Endothelial cell of umbilical vein (primary cell): ENCODE measurements at regions not wholly inside any gene's neighbourhood (a gene's known extent, or its start where the extent isn't known, plus 50 kb on each side); places are given as distances from the start of the nearest gene placed in this dataset.

Source experiments
- BruUV-seq: library from RNA; stranded (reverse); fragments of 400-500 nt; replicated peaks from 2 replicates; lab custom pipeline; 2021; lab: Mats Ljungman, UMichigan
- CTCF ChIA-PET: fragments of 300-600, 350-600 bp; sonication (Branson Sonifier 250); formaldehyde crosslinking; loops from one replicate; lab custom pipeline; 2021; ENCODE audit warnings: antibody characterized with exemption, inconsistent platforms; lab: Charles Lee
- POLR2A ChIA-PET: fragments of 300-600, 350-600 bp; sonication (Branson Sonifier 250); formaldehyde crosslinking; loops from one replicate; lab custom pipeline; 2021; ENCODE audit warnings: antibody characterized with exemption, inconsistent platforms; lab: Charles Lee
- DNase-seq: peaks from one replicate; pipeline ENCODE4 v3.0.0-alpha.2; 2011; ENCODE audit warnings: low read depth, low spot score
- FAIRE-seq: peaks from 2 replicates; lab custom pipeline; 2011; peaks lifted over from hg19 to GRCh38; lab: Jason Lieb, UNC
- H2AFZ ChIP-seq: 2 replicates; pipeline ENCODE4 v1.6.0; 2012; ENCODE audit warnings: low read depth, low read length, control low read depth, inconsistent platforms
- H3K27ac ChIP-seq: 2 replicates; pipeline ENCODE4 v1.5.1; 2011; ENCODE audit warnings: low read depth, mild to moderate bottlenecking, control low read depth, low read length, moderate library complexity; ENCODE audit not compliant: insufficient read depth
- H3K27me3 ChIP-seq, 2 experiments: 2 replicates each; pipeline versions ENCODE4 v1.6.0 to v1.6.1; 2011; ENCODE audit warnings: low read length in 2 of 2, mixed read lengths in 1 of 2; ENCODE audit not compliant: control insufficient read depth in 2 of 2, insufficient read depth in 2 of 2
- H3K36me3 ChIP-seq, 2 experiments: 2 replicates in 1 of 2; 3 replicates in 1 of 2; pipeline ENCODE4 v1.5.1; 2011; ENCODE audit warnings: low read length in 2 of 2, mild to moderate bottlenecking in 1 of 2, moderate library complexity in 1 of 2; ENCODE audit not compliant: control insufficient read depth in 2 of 2, insufficient read depth in 2 of 2; ENCODE audit errors: extremely low read depth in 1 of 2
- H3K4me1 ChIP-seq: 3 replicates; pipeline ENCODE4 v1.5.1; 2011; ENCODE audit warnings: mild to moderate bottlenecking, low read length; ENCODE audit not compliant: control insufficient read depth, insufficient read depth; ENCODE audit errors: extremely low read depth
- H3K4me2 ChIP-seq: 2 replicates; pipeline ENCODE4 v1.6.1; 2011; ENCODE audit warnings: low read length, control low read depth, mixed read lengths; ENCODE audit not compliant: insufficient read depth
- H3K4me3 ChIP-seq, 3 experiments: fragments of 200-600 bp in 1 of 3; sonication (generic), shearing (Covaris generic) in 1 of 3; replicated peaks in 1 of 3; 2 replicates each; pipeline ENCODE4 v1.5.1; 2011 to 2016; ENCODE audit warnings: control low read depth in 3 of 3, low read length in 3 of 3, mild to moderate bottlenecking in 2 of 3, inconsistent platforms in 1 of 3, low read depth in 1 of 3, moderate library complexity in 1 of 3; ENCODE audit not compliant: insufficient read depth in 1 of 3
- H3K79me2 ChIP-seq: 2 replicates; pipeline ENCODE4 v1.6.0; 2012; ENCODE audit warnings: low read length, inconsistent platforms; ENCODE audit not compliant: control insufficient read depth, insufficient read depth
- H3K9ac ChIP-seq: replicated peaks from 2 replicates; pipeline ENCODE3; 2011; ENCODE audit warnings: low read length, control low read depth; ENCODE audit not compliant: insufficient read depth; ENCODE audit errors: extremely low read depth
- H3K9me1 ChIP-seq: replicated peaks from 3 replicates; pipeline ENCODE4 v1.6.0; 2011; ENCODE audit warnings: mild to moderate bottlenecking, low read length; ENCODE audit not compliant: control insufficient read depth, insufficient read depth; ENCODE audit errors: extremely low read depth
- H3K9me3 ChIP-seq: replicated peaks from 2 replicates; pipeline ENCODE4 v1.5.1; 2012; ENCODE audit warnings: low read length, inconsistent platforms; ENCODE audit not compliant: control insufficient read depth, insufficient read depth
- H4K20me1 ChIP-seq: replicated peaks from 2 replicates; pipeline ENCODE3; 2011; ENCODE audit warnings: mild to moderate bottlenecking, low read length; ENCODE audit not compliant: control insufficient read depth, insufficient read depth; ENCODE audit errors: extremely low read depth
- EZH2 ChIP-seq: IDR thresholded peaks from 2 replicates; pipeline ENCODE4 v1.6.1; 2012; ENCODE audit warnings: borderline replicate concordance, low read depth, mild to moderate bottlenecking, moderate library complexity, low read length, inconsistent platforms; ENCODE audit not compliant: severe bottlenecking
- FOS ChIP-seq: IDR thresholded peaks from 2 replicates; pipeline ENCODE4 v1.6.1; 2011; ENCODE audit warnings: mild to moderate bottlenecking, low read length, moderate library complexity, borderline replicate concordance; ENCODE audit not compliant: insufficient read depth
- GATA2 ChIP-seq: IDR thresholded peaks from 2 replicates; pipeline ENCODE4 v1.7.0; 2011; ENCODE audit warnings: low read depth, mild to moderate bottlenecking, moderate library complexity, mixed read lengths, low read length; ENCODE audit not compliant: insufficient read length, insufficient read depth
- JUN ChIP-seq: IDR thresholded peaks from 2 replicates; pipeline ENCODE4 v1.6.1; 2011; ENCODE audit warnings: borderline replicate concordance, low read depth; ENCODE audit not compliant: insufficient read length, insufficient read depth
- MYC ChIP-seq: IDR thresholded peaks from one replicate; pipeline ENCODE4 v1.6.1; 2011; ENCODE audit warnings: mild to moderate bottlenecking, low read depth, low read length
- POLR2A ChIP-seq: IDR thresholded peaks from 2 replicates; pipeline ENCODE4 v1.6.1; 2012; ENCODE audit warnings: low read depth, mild to moderate bottlenecking, control low read depth, low read length
- POLR2AphosphoS5 ChIP-seq: IDR thresholded peaks from 2 replicates; pipeline ENCODE4 v1.6.1; 2012; ENCODE audit warnings: low read depth, mild to moderate bottlenecking, control low read depth, low read length, moderate library complexity; ENCODE audit not compliant: insufficient read depth
- dilution Hi-C: fragments of 300-500 bp; cut with MboI; formaldehyde crosslinking; loops from one replicate; pipeline ENCODE4 v1.15.0; 2019; ENCODE audit warnings: low sequenced_read_pairs; ENCODE audit not compliant: extremely low pct_ligation_motif_present
- intact Hi-C: fragments of 100-400 bp; cut with micrococcal nuclease; formaldehyde crosslinking; loops from one replicate; pipeline ENCODE4 v1.10.0; 2022
- TF ChIP-seq, protein P1 (sequence below), 2 donors: IDR thresholded peaks; 1 replicate in 1 of 2; 2 replicates in 1 of 2; pipeline ENCODE4 v1.5.1; 2011; ENCODE audit warnings: low read length in 2 of 2, mild to moderate bottlenecking in 2 of 2, moderate library complexity in 2 of 2, control low read depth in 1 of 2, inconsistent platforms in 1 of 2, low read depth in 1 of 2; ENCODE audit not compliant: insufficient read depth in 1 of 2; ENCODE audit errors: extremely low read depth in 1 of 2
- TF ChIP-seq, protein P2 (sequence below): IDR thresholded peaks from 2 replicates; pipeline ENCODE4 v1.6.1; 2011; ENCODE audit not compliant: insufficient read depth, insufficient read length

DNA sequence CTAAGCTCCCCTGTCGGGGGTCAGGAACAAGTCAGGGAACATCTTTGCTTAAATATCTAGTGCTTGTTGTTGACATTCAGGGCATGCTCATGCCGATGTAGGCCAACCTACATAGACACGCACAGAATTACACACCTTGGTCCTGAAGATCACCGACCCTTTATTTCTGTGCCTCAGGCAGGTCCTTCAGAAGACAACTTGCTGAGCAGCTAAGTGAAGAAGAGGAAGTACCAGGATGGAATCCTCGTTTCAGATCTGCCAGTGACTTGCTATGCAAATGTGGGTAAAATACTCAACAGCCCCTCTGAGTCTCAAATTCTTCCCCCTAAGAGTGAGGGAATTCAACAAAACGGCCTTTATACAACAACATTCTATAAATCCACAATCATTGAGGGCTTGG is 494.7 kb downstream of the BCL11A start:
- Histone ChIP-seq H3K9me1 (no peaks in the 10 kb centered on the region), H3K36me3 (no peaks in the 10 kb centered on the region), H3K9ac (no peak overlapping the region), H2AFZ (no peak overlapping the region), H3K79me2 (no peaks in the 10 kb centered on the region), H3K4me3 (no peak overlapping the region), H3K27ac (no peak overlapping the region), H3K27me3 (no peaks in the 10 kb centered on the region), H3K9me3 (peaks cover 2% of the 10 kb centered on the region), H3K4me2 (no peak overlapping the region), H4K20me1 (no peaks in the 10 kb centered on the region), H3K4me1 (no peaks in the 10 kb centered on the region)
- BruUV-seq, result no TSS peak
- DNase-seq (no peak), FAIRE-seq (no peak)
- dilution Hi-C loops (no loop called here), intact Hi-C loops (no loop called here)
- no peak for TF ChIP-seq FOS
- TF ChIP-seq POLR2A, result no peak
- no peak for TF ChIP-seq GATA2
- TF ChIP-seq JUN, result no peak
- no peak for TF ChIP-seq POLR2AphosphoS5
- TF ChIP-seq, protein P1, sequence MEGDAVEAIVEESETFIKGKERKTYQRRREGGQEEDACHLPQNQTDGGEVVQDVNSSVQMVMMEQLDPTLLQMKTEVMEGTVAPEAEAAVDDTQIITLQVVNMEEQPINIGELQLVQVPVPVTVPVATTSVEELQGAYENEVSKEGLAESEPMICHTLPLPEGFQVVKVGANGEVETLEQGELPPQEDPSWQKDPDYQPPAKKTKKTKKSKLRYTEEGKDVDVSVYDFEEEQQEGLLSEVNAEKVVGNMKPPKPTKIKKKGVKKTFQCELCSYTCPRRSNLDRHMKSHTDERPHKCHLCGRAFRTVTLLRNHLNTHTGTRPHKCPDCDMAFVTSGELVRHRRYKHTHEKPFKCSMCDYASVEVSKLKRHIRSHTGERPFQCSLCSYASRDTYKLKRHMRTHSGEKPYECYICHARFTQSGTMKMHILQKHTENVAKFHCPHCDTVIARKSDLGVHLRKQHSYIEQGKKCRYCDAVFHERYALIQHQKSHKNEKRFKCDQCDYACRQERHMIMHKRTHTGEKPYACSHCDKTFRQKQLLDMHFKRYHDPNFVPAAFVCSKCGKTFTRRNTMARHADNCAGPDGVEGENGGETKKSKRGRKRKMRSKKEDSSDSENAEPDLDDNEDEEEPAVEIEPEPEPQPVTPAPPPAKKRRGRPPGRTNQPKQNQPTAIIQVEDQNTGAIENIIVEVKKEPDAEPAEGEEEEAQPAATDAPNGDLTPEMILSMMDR (IDR thresholded peaks at IDR 0.05; ENCODE audit: extremely low read depth in 1 of 2, insufficient read depth in 1 of 2, low read depth in 1 of 2, low read length in 2 of 2), result no peak
- TF ChIP-seq, protein P2, sequence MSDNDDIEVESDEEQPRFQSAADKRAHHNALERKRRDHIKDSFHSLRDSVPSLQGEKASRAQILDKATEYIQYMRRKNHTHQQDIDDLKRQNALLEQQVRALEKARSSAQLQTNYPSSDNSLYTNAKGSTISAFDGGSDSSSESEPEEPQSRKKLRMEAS, result no peak
- no peak for TF ChIP-seq EZH2
- TF ChIP-seq MYC, result no peak
- CTCF ChIA-PET, result no interaction called here
- POLR2A ChIA-PET, result no interaction called here
